IgD-negative memory B cell (primary cell): ENCODE measurements at regions not wholly inside any gene's neighbourhood (a gene's known extent, or its start where the extent isn't known, plus 50 kb on each side); places are given as distances from the start of the nearest gene placed in this dataset.
"Not testable (repeated sequence)": the region's sequence is repeated elsewhere in the genome, so short reads cannot be mapped to it uniquely, and the experiment has no call there.

Experiments
- H3K27ac Mint-ChIP-seq, 3 donors: one replicate each; pipeline ENCODE4 v1.8.0; 2020 to 2022; ENCODE audit warnings: mild to moderate bottlenecking in 3 of 3, mixed read lengths in 3 of 3, moderate library complexity in 1 of 3
- H3K27me3 Mint-ChIP-seq: one replicate; pipeline ENCODE4 v1.8.0; 2021; ENCODE audit warnings: mixed read lengths
- H3K36me3 Mint-ChIP-seq: one replicate; pipeline ENCODE4 v1.8.0; 2020; ENCODE audit warnings: mild to moderate bottlenecking, mixed read lengths
- H3K4me1 Mint-ChIP-seq, 3 donors: one replicate each; pipeline ENCODE4 v1.8.0; 2020 to 2022; ENCODE audit warnings: mixed read lengths in 3 of 3, mild to moderate bottlenecking in 1 of 3
- H3K4me3 Mint-ChIP-seq, 4 donors: one replicate each; pipeline ENCODE4 v1.8.0; 2020 to 2022; ENCODE audit warnings: mild to moderate bottlenecking in 4 of 4, mixed read lengths in 4 of 4, moderate library complexity in 3 of 4
- H3K9me3 Mint-ChIP-seq, 3 donors: one replicate each; pipeline ENCODE4 v1.8.0; 2020 to 2021; ENCODE audit warnings: mixed read lengths in 3 of 3, mild to moderate bottlenecking in 1 of 3

- H3K27ac Mint-ChIP-seq = no peak overlapping the region
- H3K4me3 Mint-ChIP-seq = no peak overlapping the region
- H3K4me1 Mint-ChIP-seq = no peaks in the 10 kb centered on the region
- H3K36me3 Mint-ChIP-seq = no peaks in the 10 kb centered on the region
- H3K9me3 Mint-ChIP-seq = no peaks in the 10 kb centered on the region
- no peaks in the 10 kb centered on the region for H3K27me3 Mint-ChIP-seq
Observed at GRCh38 chr3:159273608-159274007, 471.8 kb downstream of the MFSD1 start.

- no peak overlapping the region for H3K27ac Mint-ChIP-seq
- no peak overlapping the region for H3K4me3 Mint-ChIP-seq
- H3K36me3 Mint-ChIP-seq = no peaks in the 10 kb centered on the region
- no peaks in the 10 kb centered on the region for H3K4me1 Mint-ChIP-seq
- H3K9me3 Mint-ChIP-seq = peaks cover 0 to 9% (median 0%) of the 10 kb centered on the region in 3 donors
- no peaks in the 10 kb centered on the region for H3K27me3 Mint-ChIP-seq
Observed at GRCh38 chr3:159275741-159276140, 473.9 kb downstream of the MFSD1 start.

GRCh38 chr3:159277814-159278213 is 476.0 kb downstream of the MFSD1 start:
- peaks cover 0 to 9% (median 0%) of the 10 kb centered on the region in 3 donors for H3K9me3 Mint-ChIP-seq
- no peaks in the 10 kb centered on the region for H3K27me3 Mint-ChIP-seq
- no peak overlapping the region for H3K27ac Mint-ChIP-seq
- H3K4me1 Mint-ChIP-seq = no peaks in the 10 kb centered on the region
- H3K4me3 Mint-ChIP-seq = no peak overlapping the region
- H3K36me3 Mint-ChIP-seq = no peaks in the 10 kb centered on the region

- peaks cover 0 to 9% (median 0%) of the 10 kb centered on the region in 3 donors for H3K9me3 Mint-ChIP-seq
- no peak overlapping the region for H3K4me3 Mint-ChIP-seq
- no peaks in the 10 kb centered on the region for H3K36me3 Mint-ChIP-seq
- H3K4me1 Mint-ChIP-seq = no peaks in the 10 kb centered on the region
- no peak overlapping the region for H3K27ac Mint-ChIP-seq
- H3K27me3 Mint-ChIP-seq = peaks cover 3% of the 10 kb centered on the region
Observed at GRCh38 chr3:159280386-159281191, 478.7 kb downstream of the MFSD1 start.

GRCh38 chr3:159293493-159293892 is 491.6 kb downstream of the MFSD1 start:
- Mint-ChIP-seq H3K27me3 (peaks cover 5% of the 10 kb centered on the region), H3K9me3 (peaks cover 0 to 6% (median 0%) of the 10 kb centered on the region in 3 donors), H3K4me3 (no peak overlapping the region), H3K4me1 (no peaks in the 10 kb centered on the region), H3K36me3 (no peaks in the 10 kb centered on the region), H3K27ac (no peak overlapping the region)

- Mint-ChIP-seq H3K4me3 (no peak overlapping the region), H3K36me3 (no peaks in the 10 kb centered on the region), H3K9me3 (peaks cover 0 to 6% (median 0%) of the 10 kb centered on the region in 3 donors), H3K4me1 (no peaks in the 10 kb centered on the region), H3K27ac (no peak overlapping the region), H3K27me3 (no peaks in the 10 kb centered on the region)
Observed at GRCh38 chr3:159301961-159302360, 500.1 kb downstream of the MFSD1 start.

- Mint-ChIP-seq H3K9me3 (peaks cover 2 to 6% (median 2%) of the 10 kb centered on the region in 3 donors), H3K36me3 (no peaks in the 10 kb centered on the region), H3K4me3 (no peak overlapping the region), H3K27me3 (peaks cover 2% of the 10 kb centered on the region), H3K4me1 (no peaks in the 10 kb centered on the region), H3K27ac (no peak overlapping the region)
Observed at GRCh38 chr3:159305017-159305416, 503.2 kb downstream of the MFSD1 start.

- not testable (repeated sequence) for H3K27ac Mint-ChIP-seq, H3K27me3 Mint-ChIP-seq, H3K9me3 Mint-ChIP-seq, H3K36me3 Mint-ChIP-seq, H3K4me3 Mint-ChIP-seq, H3K4me1 Mint-ChIP-seq
Observed at GRCh38 chr3:159316706-159317105, 514.9 kb downstream of the MFSD1 start.

- no peaks in the 10 kb centered on the region for H3K4me1 Mint-ChIP-seq
- H3K27ac Mint-ChIP-seq = no peak overlapping the region
- H3K27me3 Mint-ChIP-seq = peaks cover 2% of the 10 kb centered on the region
Observed at GRCh38 chr3:159319156-159319555, 517.3 kb downstream of the MFSD1 start.

GRCh38 chr3:159322322-159322939 is 520.6 kb downstream of the MFSD1 start:
- Mint-ChIP-seq H3K4me1 (no peaks in the 10 kb centered on the region), H3K27ac (no peak overlapping the region), H3K27me3 (peaks cover 2% of the 10 kb centered on the region), H3K36me3 (no peaks in the 10 kb centered on the region), H3K4me3 (no peak overlapping the region), H3K9me3 (no peaks in the 10 kb centered on the region)

More at GRCh38 chr3:159319156-159319555, 517.3 kb downstream of the MFSD1 start:
- no peaks in the 10 kb centered on the region for H3K36me3 Mint-ChIP-seq
- no peak overlapping the region for H3K4me3 Mint-ChIP-seq
- no peaks in the 10 kb centered on the region for H3K9me3 Mint-ChIP-seq

GRCh38 chr3:159323848-159324247 is 522.0 kb downstream of the MFSD1 start:
- H3K27me3 Mint-ChIP-seq = peaks cover 2% of the 10 kb centered on the region
- no peaks in the 10 kb centered on the region for H3K4me1 Mint-ChIP-seq
- no peaks in the 10 kb centered on the region for H3K36me3 Mint-ChIP-seq
- no peak overlapping the region for H3K27ac Mint-ChIP-seq
- no peaks in the 10 kb centered on the region for H3K9me3 Mint-ChIP-seq
- H3K4me3 Mint-ChIP-seq = no peak overlapping the region

- H3K27ac Mint-ChIP-seq = no peak overlapping the region
- H3K4me1 Mint-ChIP-seq = no peaks in the 10 kb centered on the region
- no peak overlapping the region for H3K4me3 Mint-ChIP-seq
- H3K27me3 Mint-ChIP-seq = no peaks in the 10 kb centered on the region
- no peaks in the 10 kb centered on the region for H3K36me3 Mint-ChIP-seq
- peaks cover 0 to 2% (median 0%) of the 10 kb centered on the region in 3 donors for H3K9me3 Mint-ChIP-seq
Observed at GRCh38 chr3:159326998-159327397, 525.1 kb downstream of the MFSD1 start.

GRCh38 chr3:159332535-159333099 is 530.8 kb downstream of the MFSD1 start:
- Mint-ChIP-seq H3K4me3 (no peak overlapping the region), H3K9me3 (peaks cover 0 to 2% (median 0%) of the 10 kb centered on the region in 3 donors), H3K27me3 (no peaks in the 10 kb centered on the region), H3K4me1 (no peaks in the 10 kb centered on the region), H3K36me3 (no peaks in the 10 kb centered on the region), H3K27ac (no peak overlapping the region)

GRCh38 chr3:159339131-159339530 is 537.3 kb downstream of the MFSD1 start:
- no peaks in the 10 kb centered on the region for H3K4me1 Mint-ChIP-seq
- no peaks in the 10 kb centered on the region for H3K36me3 Mint-ChIP-seq
- H3K27ac Mint-ChIP-seq = no peak overlapping the region
- no peak overlapping the region for H3K4me3 Mint-ChIP-seq
- H3K27me3 Mint-ChIP-seq = no peaks in the 10 kb centered on the region
- H3K9me3 Mint-ChIP-seq = peaks cover 0 to 13% (median 0%) of the 10 kb centered on the region in 3 donors

- Mint-ChIP-seq H3K4me3 (no peak overlapping the region), H3K27ac (no peak overlapping the region), H3K36me3 (no peaks in the 10 kb centered on the region), H3K9me3 (peaks cover 0 to 13% (median 0%) of the 10 kb centered on the region in 3 donors), H3K27me3 (no peaks in the 10 kb centered on the region), H3K4me1 (no peaks in the 10 kb centered on the region)
Observed at GRCh38 chr3:159340877-159341500, 539.1 kb downstream of the MFSD1 start.
